NCI-H345 (cell line): ENCODE measurements at regions not wholly inside any gene's neighbourhood (a gene's known extent, or its start where the extent isn't known, plus 50 kb on each side); places are given as distances from the start of the nearest gene placed in this dataset.
A peak's percentile ranks its signal among the peaks of the same experiment; 100 is the strongest.

Experiments
- DNase-seq: peaks from one replicate; lab custom pipeline; 2025; lab: John Stamatoyannopoulos, UW

DNA sequence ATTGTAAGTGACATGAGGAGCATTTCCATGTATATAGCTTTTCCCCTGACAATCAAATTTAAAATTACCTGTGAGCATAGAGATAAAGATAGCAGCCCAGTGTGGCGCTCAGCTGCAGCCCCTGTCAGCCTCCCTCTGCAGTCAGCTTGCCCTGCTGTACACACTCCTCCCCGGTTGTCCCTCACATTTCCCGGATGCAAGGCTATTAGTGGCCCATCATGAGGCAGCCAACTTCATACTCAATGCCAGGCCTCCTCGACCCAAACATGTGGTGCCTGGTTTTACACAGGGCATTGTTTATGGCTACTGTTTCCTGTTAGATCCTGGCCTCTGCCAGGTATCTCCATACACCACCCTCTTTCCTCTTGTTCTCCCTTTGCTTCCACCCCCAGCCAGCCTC lies 116.1 kb upstream of the SH3BP4 start:
- DNase-seq, result no peak

DNA sequence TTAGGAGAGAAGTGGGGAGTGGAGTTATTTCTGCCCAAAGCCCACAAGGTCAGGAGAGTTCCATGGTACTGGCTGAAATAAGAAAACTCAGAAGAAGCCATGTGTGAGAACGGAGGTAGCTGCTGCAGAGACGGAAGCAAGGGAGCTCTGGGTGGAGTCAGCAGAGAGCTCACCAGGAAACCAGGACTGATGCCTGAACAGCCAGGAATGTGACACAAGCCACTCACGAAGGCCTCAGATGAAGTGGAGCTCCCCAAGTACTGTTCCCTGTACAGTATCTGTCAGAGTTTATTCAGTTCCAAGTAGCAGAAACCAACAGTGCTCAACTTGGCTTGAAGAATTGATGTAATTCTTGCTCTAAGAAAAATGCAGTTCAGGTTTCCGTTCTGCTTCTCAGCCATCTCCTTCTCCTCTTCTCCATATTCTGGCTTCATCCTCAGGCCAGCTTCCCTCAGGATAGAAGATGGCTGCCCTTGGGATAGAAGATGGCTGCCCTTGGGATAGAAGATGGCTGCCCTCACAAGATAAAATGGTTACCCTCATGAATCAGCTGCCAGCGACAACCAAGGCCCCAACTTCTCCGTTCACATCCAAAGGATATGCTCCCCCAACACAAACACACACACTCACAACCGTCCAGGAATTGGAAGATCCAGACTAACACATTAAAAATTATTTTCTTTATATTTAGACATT lies 117.4 kb upstream of the SH3BP4 start:
- no peak for DNase-seq

DNA sequence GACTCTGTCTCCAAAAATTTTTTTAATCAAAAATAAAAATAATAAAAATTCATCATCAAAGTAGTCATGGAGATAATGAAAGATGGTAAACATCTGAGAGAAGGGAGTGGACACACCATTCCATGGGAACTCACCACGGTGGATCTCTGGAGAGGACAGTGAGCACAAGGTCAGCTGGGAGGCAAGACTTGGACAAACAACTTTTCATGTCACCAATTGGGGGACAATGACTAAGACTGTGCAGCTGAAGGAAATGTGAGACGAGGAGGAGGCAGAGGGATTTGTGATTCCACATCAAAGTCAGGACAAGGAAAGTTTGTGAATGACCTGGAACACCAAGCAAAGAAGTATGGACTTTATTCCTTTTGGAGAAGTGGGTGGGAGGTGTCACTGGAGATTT lies 121.0 kb upstream of the SH3BP4 start:
- no peak for DNase-seq

DNA sequence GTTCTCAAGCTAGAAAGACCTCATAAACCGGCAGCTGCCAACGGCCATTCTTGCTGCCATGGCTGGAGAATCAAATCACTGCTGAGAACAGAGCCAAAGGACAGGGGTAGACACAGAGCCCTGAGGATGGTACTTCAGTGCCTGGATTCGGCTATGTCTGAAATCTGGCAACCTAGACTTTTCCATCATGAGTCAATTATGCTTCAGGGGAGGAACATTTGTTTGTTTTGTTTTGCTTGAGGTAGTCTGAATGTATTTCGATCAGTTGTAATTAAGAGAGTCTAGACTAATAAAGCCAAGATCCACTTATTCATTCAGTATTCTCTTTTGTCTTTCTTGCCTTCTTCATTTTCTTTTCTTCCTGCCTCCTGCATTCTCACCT lies 122.8 kb upstream of the SH3BP4 start:
- DNase-seq, result no peak

DNA sequence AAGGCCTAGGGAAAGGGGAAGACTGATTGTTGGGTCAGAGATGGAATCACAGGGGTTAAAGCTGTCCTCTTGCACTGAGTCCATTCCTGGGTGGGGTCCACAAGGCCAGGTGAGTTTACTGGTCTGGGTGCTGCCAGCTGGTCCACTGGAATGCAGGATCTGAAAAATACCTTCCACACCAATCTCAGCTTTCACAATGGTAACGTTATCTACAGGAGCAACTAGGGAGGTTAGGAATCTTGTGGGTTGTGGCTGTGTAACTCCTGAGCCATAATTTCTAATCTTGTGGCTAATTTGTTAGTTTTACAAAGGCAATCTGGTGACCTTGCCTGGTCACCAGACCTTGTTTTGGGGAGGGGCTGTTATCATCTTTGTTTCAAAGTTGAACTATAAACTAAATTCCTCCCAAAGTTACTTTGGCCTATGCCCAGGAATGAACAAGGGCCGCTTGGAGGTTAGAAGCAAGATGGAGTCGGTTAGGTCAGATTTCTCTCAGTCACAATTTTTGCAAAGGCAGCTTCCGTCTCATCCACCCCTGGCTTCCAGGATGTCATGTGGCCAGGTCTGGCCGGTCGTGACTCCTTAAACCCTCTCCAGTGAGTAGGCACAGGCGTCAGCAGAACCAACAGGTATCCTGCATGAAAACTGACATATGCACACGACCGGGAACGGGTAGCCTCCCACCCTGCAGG lies 123.3 kb upstream of the SH3BP4 start:
- DNase-seq, result no peak

DNA sequence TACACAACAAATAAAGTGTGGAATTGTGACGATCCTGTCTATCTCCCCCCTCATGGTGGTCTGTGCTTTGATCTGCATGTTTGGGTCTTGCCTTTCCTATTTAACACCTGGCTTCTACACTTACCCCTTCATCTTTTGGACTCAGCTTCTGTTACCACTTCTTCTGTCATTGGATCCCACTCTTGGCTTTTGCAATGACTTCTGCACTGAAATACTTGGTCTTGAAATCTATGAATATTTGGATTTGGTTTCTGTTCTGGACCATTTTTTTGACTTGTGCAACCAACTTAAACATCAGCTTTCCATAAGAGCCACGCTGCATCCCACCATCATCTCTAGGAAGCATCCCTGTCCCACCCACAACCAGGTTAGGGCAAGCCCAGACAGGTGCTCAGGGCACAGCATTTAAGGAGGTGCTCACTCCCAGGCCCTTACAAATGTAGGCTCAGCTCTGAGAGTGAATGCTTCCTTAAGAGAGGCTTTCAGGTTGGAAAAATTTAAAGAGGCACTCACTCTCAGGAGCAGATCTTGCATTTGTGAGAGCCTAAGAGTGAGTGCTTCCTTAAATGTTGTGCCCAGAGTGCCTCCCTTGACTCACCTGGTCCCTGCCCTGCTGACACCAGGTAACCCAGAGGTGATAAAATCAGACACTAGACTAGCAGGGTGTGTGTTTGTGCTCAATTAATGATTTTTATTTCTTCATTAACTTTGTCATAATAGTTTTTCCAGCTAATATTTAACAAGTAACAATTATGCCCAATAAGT lies 124.5 kb upstream of the SH3BP4 start:
- DNase-seq, result no peak

DNA sequence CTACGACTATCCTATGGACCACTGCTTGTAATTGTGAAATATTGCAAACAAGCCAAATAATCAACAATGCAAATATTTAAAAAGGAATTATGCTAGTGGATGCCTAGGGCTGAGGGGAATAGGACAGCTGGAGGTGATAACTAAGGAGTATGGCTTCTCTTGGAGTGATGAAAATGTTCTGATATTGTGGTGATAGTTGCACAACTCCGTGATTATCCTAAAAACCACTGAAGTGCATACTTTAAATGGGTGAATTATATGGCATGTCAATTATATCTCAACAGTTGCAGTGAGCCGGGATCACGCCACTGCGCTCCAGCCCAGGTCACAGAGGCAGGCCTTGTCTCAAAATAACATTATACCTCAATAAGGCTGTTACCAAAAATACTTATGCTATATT lies 125.1 kb upstream of the SH3BP4 start:
- DNase-seq, result no peak

DNA sequence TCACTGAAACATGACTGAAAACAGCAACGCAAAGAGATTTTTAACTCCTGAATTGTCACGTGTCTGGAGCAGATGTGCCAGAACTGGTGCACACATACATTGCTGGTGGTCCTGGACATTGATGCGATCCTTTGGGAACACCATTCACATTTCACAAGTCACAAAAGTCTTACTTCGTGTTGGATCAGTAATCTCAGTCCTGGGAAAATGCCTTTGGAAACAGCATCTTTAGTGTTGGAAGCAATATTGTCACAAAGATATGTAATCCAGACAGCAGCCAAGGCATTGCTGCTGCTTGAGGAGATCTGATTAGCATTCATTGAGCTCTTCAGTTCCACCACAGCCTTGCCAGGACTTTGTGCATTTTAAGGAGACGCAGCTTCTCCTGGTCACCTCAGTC lies 126.2 kb upstream of the SH3BP4 start:
- DNase-seq, result no peak

DNA sequence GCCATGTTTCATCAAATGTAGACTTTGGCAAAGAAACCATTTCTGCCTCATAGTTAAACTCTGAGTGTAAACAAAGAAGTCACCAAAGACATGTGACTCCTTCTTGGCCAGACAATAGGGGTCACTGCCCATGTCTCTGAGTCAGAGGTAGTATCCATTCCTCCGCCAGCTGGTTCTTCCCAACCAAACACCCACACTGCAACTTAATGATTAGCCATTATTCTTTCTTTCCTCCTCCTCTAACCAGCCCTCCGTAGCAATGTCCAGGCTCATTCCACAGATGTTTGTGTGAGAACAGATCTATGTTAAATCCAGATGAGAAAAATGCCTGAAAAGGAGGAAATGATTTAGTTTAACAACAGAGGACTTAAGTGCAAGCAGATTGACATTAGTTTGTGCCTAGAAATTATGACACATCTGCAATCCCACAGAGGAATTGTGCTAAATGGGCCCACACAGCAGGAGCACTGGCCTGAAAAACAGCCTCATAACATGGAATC lies 127.9 kb upstream of the SH3BP4 start:
- no peak for DNase-seq

DNA sequence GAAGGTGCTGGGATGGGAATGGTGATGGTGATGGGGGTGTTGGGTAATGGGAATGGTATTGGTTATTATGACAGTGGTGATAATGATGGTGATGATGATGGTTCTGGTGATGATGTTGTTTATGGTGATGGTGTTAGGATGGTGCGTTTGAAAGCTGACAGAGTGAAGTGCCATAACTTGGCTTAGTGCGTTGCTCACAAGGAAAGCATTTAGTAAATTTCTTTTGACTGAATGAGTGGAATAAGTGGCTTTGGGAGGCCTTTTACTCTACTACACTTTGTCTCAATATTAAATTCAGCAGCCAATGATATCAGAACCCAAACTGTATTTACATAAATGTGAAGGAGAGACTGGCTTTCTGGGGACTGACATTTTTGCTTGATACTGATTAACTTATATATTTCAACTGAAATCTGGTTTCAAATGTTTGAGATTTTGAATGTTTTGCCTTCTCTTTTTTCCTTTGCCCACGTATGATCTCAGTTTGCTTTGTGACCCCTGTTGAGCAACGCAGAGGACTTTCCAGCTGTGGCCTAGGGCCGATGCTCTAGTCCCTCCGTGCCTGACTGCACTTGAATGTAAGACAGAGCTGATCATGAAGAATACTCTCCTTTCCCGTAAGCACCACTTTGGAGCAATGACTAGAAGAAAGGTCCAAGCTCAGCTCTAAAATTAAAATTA lies 128.5 kb upstream of the SH3BP4 start:
- DNase-seq, result peak; percentile 22

DNA sequence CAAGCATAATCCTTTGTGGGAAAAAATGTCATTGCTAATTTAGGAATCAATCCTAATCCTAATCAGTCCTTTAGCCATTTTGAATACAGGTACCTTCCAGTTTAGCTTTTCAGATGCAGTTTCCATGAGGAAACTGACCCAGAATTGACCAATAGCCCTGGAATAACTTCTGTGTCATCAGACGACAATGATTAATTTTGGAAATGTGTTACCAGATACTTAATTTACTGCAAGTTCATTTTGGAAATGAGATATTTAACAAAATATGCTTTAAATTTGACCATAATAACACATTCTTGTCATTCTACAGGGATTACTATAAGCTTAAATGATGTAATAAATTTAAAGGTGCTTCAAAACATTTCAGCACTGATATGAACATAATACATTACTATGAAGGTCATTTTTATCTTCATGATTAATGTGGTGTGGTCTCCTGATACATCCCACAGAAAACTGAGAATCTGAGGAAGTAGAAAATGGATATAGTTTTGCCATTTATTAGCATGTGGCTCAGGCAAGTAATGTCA lies 129.8 kb upstream of the SH3BP4 start:
- DNase-seq, result no peak

DNA sequence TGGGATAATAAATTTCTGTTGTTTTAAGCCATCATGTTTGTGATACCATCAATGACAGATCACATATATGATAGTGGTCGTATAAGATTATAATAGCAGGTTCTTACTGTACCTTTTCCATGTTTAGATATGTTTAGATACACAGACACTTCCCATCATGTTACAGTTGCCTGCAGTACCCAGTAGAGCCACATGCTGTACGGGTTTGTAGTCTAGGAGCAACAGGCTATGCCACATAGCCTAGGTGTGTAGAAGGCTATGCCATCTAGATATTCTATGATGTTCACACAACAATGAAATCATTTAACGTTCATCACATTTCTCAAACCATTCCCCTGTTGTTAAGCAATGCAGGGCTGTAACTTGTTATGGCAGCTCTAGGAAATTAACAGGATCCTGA lies 132.9 kb upstream of the SH3BP4 start:
- DNase-seq, result no peak

DNA sequence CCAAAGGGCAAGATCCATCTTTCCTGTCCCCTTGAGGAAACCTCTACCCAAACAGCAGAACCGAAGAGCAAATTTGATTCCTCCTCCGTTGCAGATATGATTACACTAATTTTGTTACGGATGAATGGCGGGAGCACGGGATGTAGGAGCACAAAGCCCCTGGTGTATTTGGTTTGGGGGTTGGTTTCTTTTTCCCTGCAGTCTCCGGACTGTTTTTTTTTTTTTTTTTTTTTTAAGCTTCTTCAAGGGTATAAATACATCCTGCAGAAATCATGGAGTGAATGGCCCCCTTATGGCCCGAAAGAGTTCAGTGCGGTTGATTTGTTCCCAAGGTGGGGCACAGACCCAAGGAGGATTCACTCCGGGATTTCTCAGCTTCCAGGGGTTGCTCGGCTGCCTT lies 135.3 kb upstream of the SH3BP4 start:
- no peak for DNase-seq

DNA sequence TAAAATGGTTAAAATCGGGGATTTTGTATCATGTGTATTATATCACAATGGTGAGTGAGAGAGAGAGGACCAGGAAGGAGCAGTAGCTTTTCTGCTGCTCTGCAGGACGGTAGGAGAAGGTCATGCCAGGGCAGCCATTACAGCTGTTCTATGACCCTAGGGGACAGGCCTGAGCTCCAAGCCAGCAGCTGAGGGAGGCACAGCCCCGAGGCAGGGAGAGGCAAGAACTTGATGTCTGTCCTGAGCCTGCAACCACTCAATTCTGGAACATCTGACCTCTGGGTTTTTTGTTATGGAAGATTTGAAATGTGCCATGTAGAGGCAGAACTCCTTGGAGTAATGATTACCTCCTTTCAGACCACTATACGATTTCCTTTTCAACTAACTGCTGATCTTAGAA lies 135.8 kb upstream of the SH3BP4 start:
- DNase-seq, result no peak

DNA sequence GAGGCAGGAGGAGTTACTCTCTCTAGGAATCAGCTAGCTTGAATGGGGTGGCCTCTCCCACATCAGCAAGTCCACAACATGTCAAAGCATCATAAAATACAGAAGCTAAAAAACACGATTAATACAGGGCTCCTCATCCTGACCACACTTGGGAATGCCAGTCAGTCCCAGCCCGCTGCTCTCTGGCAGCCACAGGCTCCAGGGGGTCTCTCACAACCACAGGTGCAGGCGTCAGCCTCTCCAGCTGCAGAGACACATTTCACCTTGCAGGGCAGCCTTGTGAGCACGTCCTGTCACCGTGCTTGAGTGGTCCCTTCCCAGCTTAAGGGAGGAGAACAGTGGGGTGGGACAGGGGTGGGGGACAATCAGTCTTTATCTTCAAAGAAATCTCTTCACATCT lies 137.4 kb upstream of the SH3BP4 start:
- peak; percentile 59 for DNase-seq

DNA sequence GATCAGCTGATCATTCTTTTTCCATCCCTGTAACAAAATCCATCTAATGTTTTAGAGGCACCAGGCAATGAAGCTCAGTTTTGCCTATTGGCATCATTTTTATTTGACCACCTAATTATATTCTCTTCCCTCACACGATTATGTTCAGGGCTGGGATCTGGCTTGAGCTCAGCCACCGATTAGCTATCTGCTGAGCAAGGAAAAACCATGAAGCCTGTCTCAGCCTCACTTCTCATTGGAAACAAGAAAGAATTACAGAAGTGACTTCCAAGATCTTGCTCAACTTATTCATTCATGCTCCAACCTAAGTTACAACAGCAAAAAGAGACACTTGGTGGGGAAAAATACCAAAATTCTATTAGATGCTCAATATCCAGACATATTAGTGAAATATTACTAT lies 139.0 kb upstream of the SH3BP4 start:
- DNase-seq, result no peak

DNA sequence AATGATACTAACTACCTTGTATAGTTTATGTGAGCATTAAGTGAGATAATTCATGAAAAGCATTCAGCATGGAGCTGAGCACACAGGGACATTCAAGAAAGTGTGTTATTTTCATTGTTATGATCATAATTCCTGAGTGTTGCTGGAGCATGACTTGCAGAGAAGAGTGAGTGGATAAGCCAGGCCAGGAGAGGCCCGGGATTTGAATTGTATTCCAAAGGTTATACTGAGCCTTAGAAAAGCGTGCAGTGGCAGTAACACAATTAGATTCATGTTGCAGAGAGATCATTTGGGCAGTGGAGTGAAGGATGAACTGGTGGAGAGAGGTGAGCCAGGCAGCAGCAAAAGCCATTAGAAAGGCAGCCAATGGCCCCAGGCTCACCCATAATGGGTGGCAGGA lies 142.9 kb upstream of the SH3BP4 start:
- DNase-seq, result no peak

DNA sequence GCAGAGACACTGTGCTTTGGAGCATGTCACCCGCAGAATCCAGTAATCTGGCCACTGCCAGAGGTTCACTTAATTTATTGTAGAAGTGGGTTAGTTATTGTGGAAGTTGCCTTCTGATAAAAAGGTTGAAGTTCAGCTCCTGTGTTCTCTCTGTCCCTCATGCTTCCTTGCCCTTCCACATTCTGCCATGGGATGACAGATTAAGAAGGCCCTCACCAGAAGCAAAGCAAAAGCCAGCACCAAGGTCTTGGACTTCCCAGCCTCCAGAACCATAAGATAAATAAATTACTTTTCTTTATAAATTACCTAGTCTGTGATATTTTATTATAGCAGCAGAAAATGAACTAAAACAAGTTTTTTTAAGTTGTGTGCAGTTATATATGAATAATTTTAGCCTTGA lies 145.0 kb upstream of the SH3BP4 start:
- DNase-seq, result no peak

DNA sequence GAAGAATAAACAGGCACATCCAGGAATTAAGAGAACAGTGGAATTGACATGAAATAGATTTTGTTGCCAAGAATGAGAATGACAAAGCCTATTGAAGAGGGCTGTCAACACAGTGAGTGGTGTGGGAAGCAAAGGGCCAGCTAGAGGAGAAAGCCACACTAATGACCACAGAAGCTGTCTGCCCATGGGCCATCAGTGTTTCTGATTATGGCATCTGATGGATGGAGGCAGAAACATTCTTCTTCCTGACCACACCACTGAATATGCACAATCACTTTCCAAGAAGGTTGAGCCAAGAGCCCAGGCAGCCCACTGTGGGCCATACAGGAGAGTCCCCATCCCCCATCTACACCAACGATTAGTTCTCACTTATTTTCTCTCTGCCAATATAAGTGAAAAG lies 146.0 kb upstream of the SH3BP4 start:
- no peak for DNase-seq

DNA sequence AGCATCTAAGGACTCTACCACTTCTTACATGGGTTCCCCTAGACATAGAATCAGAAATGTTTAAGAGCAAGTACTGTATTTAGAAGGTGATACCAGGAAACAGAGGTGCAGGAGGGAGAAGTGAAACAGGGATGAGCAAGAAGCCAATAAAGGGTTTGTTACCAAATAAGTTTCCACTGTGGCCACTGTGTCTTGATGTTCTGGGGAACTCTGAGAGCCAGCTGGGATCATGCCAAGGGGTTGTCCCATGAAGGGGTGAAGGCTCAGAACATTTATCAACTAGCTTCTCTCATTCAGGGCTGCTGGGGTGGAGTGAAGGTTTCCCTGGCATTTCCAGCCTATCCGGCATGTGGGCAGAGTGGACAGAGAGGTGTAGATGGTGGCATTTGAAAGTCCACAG lies 147.1 kb upstream of the SH3BP4 start:
- DNase-seq, result no peak

DNA sequence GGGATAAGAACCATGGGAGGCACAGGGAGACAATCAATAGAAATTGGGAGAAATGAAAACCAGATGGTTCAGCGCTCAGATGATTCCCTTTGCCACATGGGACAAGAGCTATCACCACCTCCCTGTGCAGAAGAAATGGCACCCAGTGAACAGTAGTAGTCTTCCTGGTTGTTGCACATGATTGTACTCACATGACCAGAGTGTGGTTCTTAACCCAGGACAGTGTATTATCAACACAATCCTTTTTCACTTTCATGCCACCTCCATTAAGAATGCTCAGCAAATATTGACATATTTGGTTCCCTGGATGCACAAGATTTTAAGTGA lies 149.0 kb upstream of the SH3BP4 start:
- DNase-seq, result no peak

DNA sequence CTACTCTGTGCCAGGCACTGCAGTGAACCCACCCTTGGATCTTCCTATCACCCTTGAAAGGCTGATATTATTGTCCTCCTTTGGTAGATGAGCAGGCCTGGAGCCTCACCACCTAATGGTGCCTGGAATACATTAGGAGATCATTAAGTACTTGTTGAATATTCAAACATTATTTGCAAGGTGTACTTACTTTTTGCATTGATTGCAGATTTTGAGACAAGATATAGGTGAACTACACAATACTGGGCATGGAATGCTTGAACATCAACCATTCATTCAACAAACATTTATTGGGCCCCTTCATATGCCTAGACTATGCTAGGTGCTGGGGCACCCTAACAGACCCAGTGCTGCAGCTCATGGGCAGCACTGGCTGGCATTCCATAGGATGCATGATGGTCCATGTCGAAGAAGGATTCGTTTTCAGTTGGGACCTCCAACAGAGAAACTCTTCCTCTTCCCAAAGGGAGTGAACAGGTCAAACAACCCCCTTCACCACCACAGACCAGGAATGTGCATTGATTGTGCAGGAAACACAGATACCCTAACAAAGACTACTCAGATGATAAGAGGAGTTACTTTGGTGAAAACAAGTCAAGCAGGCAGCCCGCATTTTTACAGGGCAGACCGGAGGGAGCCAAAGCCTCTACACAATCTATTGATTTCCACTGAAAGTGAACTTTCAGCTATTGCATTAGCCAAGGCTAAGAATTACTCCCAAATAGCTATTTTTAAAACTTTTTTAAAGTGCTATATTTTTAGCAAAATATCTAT lies 149.6 kb upstream of the SH3BP4 start:
- no peak for DNase-seq
